ENCODE measurements at regions not wholly inside any gene's neighbourhood (a gene's known extent, or its start where the extent isn't known, plus 50 kb on each side); places are given as distances from the start of the nearest gene placed in this dataset.
"Not testable (repeated sequence)": the region's sequence is repeated elsewhere in the genome, so short reads cannot be mapped to it uniquely, and the experiment has no call there.

- Histone ChIP-seq H3K27me3 (ENCODE audit: insufficient read depth, poor library complexity, severe bottlenecking) (no peaks in the 10 kb centered on the region), H3K4me3 (replicated peaks; ENCODE audit: insufficient read depth, low read length) (no peak overlapping the region), H3K27ac (replicated peaks) (no peak overlapping the region)
- no peak for DNase-seq (ENCODE audit: low read depth in 1 of 2, low spot score in 1 of 2)
- TF ChIP-seq POLR2AphosphoS5 (IDR thresholded peaks at IDR 0.05; ENCODE audit: low read depth) (no peak), REST (IDR thresholded peaks at IDR 0.05; ENCODE audit: insufficient replicate concordance, low read depth) (no peak), CTCF (IDR thresholded peaks at IDR 0.05; ENCODE audit: insufficient read depth, low read length) (no peak), GABPA (IDR thresholded peaks at IDR 0.05; ENCODE audit: low read depth) (no peak), SPI1 (IDR thresholded peaks at IDR 0.05; ENCODE audit: borderline replicate concordance, low read depth) (no peak)
These were observed 762.7 kb upstream of the ARRDC3 start for GRCh38 chr5:92145852-92146251.

GRCh38 chr5:92144824-92145223 lies 761.7 kb upstream of the ARRDC3 start:
- Histone ChIP-seq H3K27ac (replicated peaks) (no peak overlapping the region), H3K27me3 (ENCODE audit: insufficient read depth, poor library complexity, severe bottlenecking) (no peaks in the 10 kb centered on the region), H3K4me3 (replicated peaks; ENCODE audit: insufficient read depth, low read length) (no peak overlapping the region)
- no peak for DNase-seq (ENCODE audit: low read depth in 1 of 2, low spot score in 1 of 2)
- TF ChIP-seq CTCF (IDR thresholded peaks at IDR 0.05; ENCODE audit: insufficient read depth, low read length) (no peak), GABPA (IDR thresholded peaks at IDR 0.05; ENCODE audit: low read depth) (no peak), POLR2AphosphoS5 (IDR thresholded peaks at IDR 0.05; ENCODE audit: low read depth) (no peak), REST (IDR thresholded peaks at IDR 0.05; ENCODE audit: insufficient replicate concordance, low read depth) (no peak), SPI1 (IDR thresholded peaks at IDR 0.05; ENCODE audit: borderline replicate concordance, low read depth) (no peak)

GRCh38 chr5:92132294-92132908 lies 749.3 kb upstream of the ARRDC3 start:
- not testable (repeated sequence) for H3K27ac ChIP-seq (replicated peaks); DNase-seq (ENCODE audit: low read depth in 1 of 2, low spot score in 1 of 2); H3K27me3 ChIP-seq (ENCODE audit: insufficient read depth, poor library complexity, severe bottlenecking); H3K4me3 ChIP-seq (replicated peaks; ENCODE audit: insufficient read depth, low read length)

GRCh38 chr5:92126182-92126581 lies 743.1 kb upstream of the ARRDC3 start:
- Histone ChIP-seq H3K27ac (replicated peaks) (no peak overlapping the region), H3K27me3 (ENCODE audit: insufficient read depth, poor library complexity, severe bottlenecking) (no peaks in the 10 kb centered on the region), H3K4me3 (replicated peaks; ENCODE audit: insufficient read depth, low read length) (no peak overlapping the region)
- no peak for DNase-seq (ENCODE audit: low read depth in 1 of 2, low spot score in 1 of 2)
- no peak for TF ChIP-seq CTCF (IDR thresholded peaks at IDR 0.05; ENCODE audit: insufficient read depth, low read length)
- TF ChIP-seq REST (IDR thresholded peaks at IDR 0.05; ENCODE audit: insufficient replicate concordance, low read depth), result no peak
- no peak for TF ChIP-seq SPI1 (IDR thresholded peaks at IDR 0.05; ENCODE audit: borderline replicate concordance, low read depth)
- TF ChIP-seq POLR2AphosphoS5 (IDR thresholded peaks at IDR 0.05; ENCODE audit: low read depth), result no peak
- TF ChIP-seq GABPA (IDR thresholded peaks at IDR 0.05; ENCODE audit: low read depth), result no peak

Data from HL-60 (cell line).